Endothelial cell of umbilical vein (primary cell): ENCODE measurements at regions not wholly inside any gene's neighbourhood (a gene's known extent, or its start where the extent isn't known, plus 50 kb on each side); places are given as distances from the start of the nearest gene placed in this dataset.

Experiments used
- FOS ChIP-seq: IDR thresholded peaks from 2 replicates; pipeline ENCODE4 v1.6.1; 2011; ENCODE audit warnings: mild to moderate bottlenecking, low read length, moderate library complexity, borderline replicate concordance; ENCODE audit not compliant: insufficient read depth
- TF ChIP-seq, protein P1 (sequence below), 2 donors: IDR thresholded peaks; 1 replicate in 1 of 2; 2 replicates in 1 of 2; pipeline ENCODE4 v1.5.1; 2011; ENCODE audit warnings: low read length in 2 of 2, mild to moderate bottlenecking in 2 of 2, moderate library complexity in 2 of 2, control low read depth in 1 of 2, inconsistent platforms in 1 of 2, low read depth in 1 of 2; ENCODE audit not compliant: insufficient read depth in 1 of 2; ENCODE audit errors: extremely low read depth in 1 of 2

DNA sequence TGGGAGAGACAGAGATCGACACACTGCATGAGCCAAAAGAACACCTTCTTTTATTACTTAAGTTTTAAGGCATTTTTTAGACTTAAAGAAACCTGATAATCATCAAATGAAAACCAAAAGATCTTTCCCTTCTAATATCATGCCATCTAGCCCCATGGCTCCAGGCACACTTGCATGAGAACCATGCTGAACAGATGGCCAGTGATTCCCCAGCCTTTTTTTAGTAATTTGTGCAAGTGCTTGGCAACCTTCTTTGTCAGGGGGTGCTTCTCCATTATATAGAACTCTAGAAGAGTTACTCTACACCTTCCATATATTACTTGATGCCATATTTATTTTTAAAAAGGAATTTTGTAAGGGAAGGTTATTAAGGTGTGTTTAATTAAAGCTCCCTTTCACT is 182.2 kb upstream of the TEX13C start:
- TF ChIP-seq, protein P1, sequence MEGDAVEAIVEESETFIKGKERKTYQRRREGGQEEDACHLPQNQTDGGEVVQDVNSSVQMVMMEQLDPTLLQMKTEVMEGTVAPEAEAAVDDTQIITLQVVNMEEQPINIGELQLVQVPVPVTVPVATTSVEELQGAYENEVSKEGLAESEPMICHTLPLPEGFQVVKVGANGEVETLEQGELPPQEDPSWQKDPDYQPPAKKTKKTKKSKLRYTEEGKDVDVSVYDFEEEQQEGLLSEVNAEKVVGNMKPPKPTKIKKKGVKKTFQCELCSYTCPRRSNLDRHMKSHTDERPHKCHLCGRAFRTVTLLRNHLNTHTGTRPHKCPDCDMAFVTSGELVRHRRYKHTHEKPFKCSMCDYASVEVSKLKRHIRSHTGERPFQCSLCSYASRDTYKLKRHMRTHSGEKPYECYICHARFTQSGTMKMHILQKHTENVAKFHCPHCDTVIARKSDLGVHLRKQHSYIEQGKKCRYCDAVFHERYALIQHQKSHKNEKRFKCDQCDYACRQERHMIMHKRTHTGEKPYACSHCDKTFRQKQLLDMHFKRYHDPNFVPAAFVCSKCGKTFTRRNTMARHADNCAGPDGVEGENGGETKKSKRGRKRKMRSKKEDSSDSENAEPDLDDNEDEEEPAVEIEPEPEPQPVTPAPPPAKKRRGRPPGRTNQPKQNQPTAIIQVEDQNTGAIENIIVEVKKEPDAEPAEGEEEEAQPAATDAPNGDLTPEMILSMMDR (IDR thresholded peaks at IDR 0.05; ENCODE audit: extremely low read depth in 1 of 2, insufficient read depth in 1 of 2, low read depth in 1 of 2, low read length in 2 of 2), result no peak
- no peak for TF ChIP-seq FOS
